AG09319 (cell line): ENCODE measurements at regions not wholly inside any gene's neighbourhood (a gene's known extent, or its start where the extent isn't known, plus 50 kb on each side); places are given as distances from the start of the nearest gene placed in this dataset.
A peak's percentile ranks its signal among the peaks of the same experiment; 100 is the strongest.

Experiments used
- DNase-seq: peaks from one replicate; pipeline ENCODE4 v3.0.0-alpha.2; 2010; ENCODE audit warnings: low read depth; ENCODE audit errors: extremely low read depth
- CTCF ChIP-seq: IDR thresholded peaks from 2 replicates; pipeline ENCODE4 v1.5.1; 2011; ENCODE audit warnings: low read depth, mild to moderate bottlenecking, inconsistent platforms, low read length, moderate library complexity

DNA sequence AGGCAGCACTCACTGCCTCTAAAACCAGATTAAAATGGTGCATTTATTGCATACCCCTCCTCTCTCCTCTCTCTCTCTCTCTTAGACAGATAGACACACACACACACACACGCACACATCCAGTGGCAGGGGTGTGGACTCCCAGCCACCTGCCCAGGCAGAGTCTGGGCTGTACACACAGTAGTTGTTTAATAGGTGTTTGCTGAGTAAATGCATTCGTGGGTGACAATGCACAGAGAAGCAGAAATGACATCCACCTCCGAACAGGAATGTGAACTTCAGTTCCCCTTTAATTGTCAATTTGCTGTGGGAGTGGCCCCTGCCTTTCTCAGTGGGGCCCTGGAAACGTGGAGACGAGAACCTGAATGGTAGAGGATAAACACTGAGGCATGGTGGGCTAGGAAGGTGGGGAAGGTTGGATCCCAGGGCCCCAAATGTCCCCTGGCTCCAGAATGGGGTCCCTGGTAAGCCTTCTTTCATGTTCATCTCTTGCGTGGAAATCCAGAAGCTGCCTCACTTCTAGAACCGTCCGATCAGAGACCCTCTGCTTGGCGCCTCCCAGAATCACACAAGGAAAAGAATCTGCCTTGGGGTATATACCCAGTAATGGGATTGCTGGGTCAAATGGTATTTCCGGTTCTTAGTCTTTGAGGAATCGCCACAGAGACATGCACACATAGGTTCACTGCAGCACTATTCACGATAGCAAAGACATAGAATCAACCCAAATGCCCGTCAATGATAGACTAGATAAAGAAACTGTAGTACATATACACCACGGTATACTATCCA lies 58.5 kb upstream of the ECHDC3 start:
- no peak for DNase-seq
- TF ChIP-seq CTCF = no peak

GRCh38 chr10:11682851-11683250 lies 59.3 kb upstream of the ECHDC3 start:
- no peak for TF ChIP-seq CTCF
- DNase-seq = no peak

DNA sequence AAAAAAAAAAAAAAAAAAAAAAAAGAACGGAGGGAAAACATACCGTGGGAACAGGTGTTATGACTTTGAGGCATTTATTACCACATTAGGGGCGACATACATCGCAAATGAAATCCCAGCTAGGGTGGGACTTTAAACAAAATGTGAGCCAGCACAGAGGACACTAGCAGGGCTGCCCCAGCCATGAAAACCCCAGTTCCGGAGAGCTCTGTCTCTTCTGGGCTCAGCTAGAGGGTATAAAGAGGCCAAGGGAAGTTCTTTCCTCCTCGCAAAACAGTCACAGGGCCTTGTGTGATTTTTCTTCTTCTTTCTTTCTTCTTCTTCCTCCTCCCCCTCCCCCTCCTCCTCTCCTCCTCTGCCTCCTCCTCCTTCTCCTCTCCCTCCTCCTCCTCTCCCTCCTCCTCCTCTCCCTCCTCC lies 59.9 kb upstream of the ECHDC3 start:
- TF ChIP-seq CTCF = no peak
- DNase-seq = no peak

GRCh38 chr10:11680496-11680895 lies 61.7 kb upstream of the ECHDC3 start:
- TF ChIP-seq CTCF = no peak
- no peak for DNase-seq

- no peak for DNase-seq
- no peak for TF ChIP-seq CTCF
Measured at GRCh38 chr10:11679946-11680345, 62.2 kb upstream of the ECHDC3 start.

DNA sequence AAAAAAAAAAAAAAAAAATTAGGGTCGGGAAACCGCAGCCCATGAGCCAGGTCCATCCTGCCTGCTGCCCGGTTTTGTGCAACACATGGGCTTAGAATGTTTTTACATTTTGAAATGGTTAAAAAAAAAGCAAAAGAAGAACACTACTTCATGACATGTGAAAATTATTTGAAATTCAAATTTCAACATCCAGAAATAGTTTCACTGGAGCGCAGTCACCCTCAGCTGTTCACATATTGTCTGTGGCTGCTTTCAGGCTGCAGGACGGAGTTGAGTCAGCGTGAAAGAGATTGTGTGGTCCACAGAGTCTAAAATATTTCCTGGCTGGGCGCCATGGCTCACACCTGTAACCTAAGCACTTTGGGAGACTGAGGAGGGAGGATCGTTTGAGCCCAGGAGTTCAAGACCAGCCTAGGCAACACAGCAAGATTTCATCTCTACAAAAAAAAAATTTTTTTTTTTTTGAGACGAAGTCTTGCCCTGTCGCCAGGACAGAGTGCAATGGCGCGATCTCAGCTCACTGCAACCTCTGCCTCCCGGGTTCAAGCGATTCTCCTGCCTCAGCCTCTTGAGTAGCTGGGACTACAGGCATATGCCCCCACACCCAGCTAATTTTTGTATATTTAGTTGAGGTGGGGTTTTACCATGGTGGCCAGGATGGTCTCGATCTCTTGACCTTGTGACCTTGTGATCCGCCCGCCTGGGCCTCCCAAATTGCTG lies 63.9 kb upstream of the ECHDC3 start:
- no peak for TF ChIP-seq CTCF
- DNase-seq = peak; percentile 29

- no peak for DNase-seq
- no peak for TF ChIP-seq CTCF
Measured at GRCh38 chr10:11677480-11677879, 64.7 kb upstream of the ECHDC3 start.
